HG02763 (cell line): ENCODE measurements at regions not wholly inside any gene's neighbourhood (a gene's known extent, or its start where the extent isn't known, plus 50 kb on each side); places are given as distances from the start of the nearest gene placed in this dataset.

ENCODE experiments used
- ATAC-seq: cut with Tn5 transposase; IDR thresholded peaks from one replicate; pipeline ENCODE4 v1.9.1; 2021; ENCODE audit warnings: mild to moderate bottlenecking, moderate library complexity; ENCODE audit not compliant: unreplicated experiment

DNA sequence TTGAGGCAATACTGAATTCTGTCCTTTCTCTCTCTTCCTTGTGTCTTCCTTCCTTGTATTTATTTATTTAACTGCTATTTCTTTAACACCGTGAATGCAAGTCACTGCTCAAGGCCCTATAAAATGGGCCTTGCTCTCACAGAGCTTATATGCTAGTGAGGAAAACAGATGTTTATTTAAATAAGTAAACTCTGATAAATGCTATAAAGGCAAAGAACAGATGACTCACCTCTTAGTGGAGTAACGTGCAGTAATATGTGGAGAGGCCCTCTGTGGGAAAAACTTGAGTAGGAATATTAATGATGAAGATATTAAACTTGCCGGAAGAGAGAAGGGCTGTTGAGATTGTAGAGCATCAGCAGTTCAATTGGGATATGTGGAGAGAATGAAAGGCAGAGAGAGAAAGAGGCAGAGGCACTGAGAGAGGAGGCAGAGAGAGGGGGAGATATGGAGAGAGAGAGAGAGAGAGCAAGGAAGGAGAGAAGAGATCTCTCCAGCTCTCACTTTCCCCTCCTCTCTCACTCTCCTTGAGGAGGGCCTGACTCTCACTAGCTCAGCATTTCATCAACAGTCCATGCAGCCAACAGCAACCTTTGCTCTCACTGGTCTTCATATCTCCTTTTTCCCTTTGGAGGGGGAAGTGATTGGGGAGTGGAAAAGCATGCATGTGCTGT lies 322.2 kb downstream of the LMX1A start:
- ATAC-seq = no peak

- no peak for ATAC-seq
Observed at GRCh38 chr1:165031001-165031400, 325.5 kb downstream of the LMX1A start.

GRCh38 chr1:165025805-165026204 lies 330.7 kb downstream of the LMX1A start:
- no peak for ATAC-seq

- no peak for ATAC-seq
Observed at GRCh38 chr1:165014753-165015152, 341.8 kb downstream of the LMX1A start.

DNA sequence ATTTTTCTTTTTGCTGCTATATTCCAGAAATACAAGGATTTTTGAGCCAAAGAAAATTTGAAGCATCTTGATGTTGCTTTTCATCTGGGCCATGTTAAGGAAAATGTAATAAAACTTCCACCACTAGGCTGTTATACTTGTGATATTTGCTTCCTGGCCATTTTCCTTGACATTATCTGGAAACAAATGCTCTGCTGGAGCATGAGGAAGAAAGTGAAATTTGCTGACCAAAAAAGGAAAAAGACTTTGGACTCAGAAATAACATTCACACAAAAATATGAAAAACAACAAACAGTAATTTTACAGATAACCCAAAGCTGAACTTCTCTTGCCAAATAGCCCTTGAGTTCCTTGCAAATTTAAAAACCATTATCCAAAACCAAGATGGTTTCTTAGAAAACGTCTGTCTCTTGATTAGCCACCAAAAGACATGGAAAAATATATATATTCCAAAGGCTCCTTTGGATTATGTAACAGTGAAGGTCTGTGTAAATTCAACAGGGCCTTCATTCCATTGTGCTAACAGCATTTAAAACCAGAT lies 344.5 kb downstream of the LMX1A start:
- no peak for ATAC-seq

GRCh38 chr1:165011186-165011585 lies 345.3 kb downstream of the LMX1A start:
- ATAC-seq = no peak

DNA sequence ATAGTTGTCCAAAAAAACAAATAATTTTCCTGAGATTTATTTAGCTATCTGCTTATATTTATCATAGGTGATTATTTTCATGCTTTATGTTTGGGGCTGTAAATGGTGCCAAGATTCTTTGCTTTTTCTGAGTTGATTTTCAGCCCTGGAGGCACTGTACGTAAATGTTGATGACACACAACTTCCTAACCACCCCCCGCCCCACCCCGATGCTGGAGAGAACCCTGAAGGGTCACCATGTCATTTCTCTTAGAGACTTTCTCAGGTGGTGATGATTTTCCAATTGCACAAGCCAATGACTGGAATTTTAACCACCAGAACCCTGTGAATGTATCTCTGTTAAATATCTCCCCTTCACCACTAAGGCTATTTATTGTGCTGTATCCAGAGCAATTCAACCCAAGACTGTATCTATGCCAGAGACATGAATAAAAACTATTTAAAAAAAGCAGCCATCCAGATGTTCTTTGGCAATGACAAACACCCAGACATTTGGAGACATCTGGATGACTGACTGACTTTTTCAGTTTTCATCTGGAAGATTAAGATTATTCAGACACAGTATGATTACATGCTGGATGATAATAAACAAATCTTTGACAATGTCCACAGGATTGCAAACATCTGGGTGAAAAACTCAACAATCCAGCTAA lies 346.0 kb downstream of the LMX1A start:
- ATAC-seq = no peak

GRCh38 chr1:165006831-165007230 lies 349.7 kb downstream of the LMX1A start:
- no peak for ATAC-seq

GRCh38 chr1:164999146-164999545 lies 357.4 kb downstream of the LMX1A start:
- ATAC-seq = no peak

DNA sequence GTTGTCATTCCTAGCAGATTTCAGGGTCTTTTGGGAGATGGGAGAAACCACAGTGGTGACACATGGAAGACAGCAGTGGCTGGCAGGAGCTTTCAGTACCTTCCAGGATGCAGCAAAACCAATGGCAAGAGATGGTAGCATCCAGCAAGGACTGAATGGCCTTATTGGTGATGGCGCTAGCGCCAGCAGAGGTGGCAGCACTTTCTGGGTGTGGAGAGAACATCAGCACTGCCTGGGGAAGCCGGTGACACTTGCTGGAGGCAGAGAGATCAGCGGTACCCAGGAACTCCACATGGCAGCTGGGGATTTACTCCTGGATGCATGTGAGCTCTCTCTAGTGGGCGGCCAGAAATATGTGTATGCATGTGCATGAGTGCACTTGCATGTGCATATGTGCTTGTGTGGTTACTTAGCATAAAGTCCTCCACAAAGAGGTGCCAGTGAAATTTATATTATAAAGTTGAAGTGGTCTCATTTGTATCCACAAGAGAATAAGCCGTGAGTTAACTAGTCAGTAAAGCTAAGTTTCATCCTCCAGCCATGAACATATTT lies 364.7 kb downstream of the LMX1A start:
- no peak for ATAC-seq

DNA sequence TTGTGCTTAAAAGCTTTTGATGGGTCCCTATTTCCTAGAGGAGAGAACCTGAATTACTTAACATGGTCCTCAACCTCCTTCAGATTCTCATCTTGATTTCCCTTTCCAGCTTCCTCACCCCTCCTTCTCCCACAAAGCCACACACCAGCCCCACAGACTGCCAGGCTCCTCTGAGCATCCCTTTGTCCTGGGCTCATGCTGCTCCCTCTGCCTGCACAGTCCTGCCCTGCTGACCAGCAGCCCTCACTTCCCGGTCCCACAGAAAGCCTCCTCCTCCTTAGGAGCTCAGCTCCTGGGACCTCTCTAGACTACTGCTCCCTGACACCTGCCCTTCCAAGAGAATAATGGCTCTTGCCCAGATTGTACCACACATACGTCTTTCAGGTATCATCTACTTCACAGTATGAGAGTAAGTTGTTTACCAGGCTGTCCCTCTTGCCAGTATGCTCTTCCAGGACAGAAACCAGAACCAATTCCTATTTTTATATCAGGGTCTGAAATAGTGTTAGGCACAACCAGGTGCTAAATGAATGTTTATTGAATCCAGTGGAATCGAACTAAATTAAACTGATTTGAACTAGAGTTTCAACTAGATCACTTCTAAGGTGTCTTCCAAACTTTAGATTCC lies 373.4 kb downstream of the LMX1A start:
- ATAC-seq = no peak

DNA sequence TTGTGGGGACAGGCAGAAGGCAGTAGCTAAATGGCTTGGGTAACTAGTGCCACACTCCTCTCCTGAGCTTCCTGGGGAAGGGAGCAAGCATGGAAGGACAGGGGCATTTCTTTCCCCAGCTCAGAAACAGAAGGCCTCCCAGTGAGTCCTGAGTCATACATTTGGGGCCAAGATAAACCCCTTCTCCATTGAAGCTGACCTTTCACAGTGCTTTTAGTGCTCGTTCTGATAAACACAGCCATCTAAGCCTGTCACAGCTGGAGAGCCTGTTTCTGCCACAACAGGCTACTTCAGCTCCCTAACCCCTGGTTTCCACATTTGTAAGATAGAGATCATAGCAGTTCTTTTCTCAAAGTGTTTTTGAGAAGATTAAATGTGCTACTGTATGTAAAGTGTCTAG lies 374.0 kb downstream of the LMX1A start:
- no peak for ATAC-seq

- ATAC-seq = no peak
Observed at GRCh38 chr1:164977561-164977960, 379.0 kb downstream of the LMX1A start.

GRCh38 chr1:164971921-164972415 lies 384.5 kb downstream of the LMX1A start:
- no peak for ATAC-seq

GRCh38 chr1:164971391-164971790 lies 385.1 kb downstream of the LMX1A start:
- ATAC-seq = no peak

DNA sequence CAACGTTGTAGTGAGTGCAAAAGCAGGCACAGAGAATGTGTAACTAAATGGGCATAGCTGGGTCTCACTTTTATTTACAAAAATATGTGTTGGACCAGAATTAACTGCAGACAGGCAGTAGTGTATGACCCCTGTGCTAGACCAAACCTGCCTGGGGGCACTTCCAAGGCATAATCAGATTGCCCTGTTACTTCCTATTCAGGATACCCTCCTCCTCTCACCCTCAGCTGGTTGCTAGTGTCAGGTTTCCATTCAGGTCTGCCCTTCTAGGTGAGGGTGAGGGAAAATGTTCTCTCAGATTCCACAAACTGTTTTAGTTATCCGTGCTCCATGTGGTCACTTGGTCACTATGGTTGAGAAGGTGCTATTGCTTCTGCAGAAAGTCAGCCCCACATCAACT lies 387.3 kb downstream of the LMX1A start:
- no peak for ATAC-seq

DNA sequence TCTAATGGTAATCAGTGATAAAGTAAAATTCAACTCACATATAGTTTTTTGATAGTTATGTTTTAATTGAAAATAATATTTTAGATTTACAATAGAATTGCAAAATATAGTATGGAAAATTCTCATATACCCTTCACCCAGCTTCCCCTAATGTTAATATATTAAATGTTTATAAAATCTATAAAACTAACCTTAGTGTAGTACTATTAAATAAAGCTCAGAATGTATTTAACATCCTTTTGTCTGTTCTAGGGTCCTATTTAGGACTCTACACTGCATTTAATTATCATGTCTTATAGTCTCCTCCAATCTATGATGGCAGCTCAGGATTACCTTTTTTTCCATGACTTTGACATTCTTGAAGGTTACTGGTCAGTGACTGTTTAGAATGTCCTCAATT lies 389.2 kb downstream of the LMX1A start:
- no peak for ATAC-seq

DNA sequence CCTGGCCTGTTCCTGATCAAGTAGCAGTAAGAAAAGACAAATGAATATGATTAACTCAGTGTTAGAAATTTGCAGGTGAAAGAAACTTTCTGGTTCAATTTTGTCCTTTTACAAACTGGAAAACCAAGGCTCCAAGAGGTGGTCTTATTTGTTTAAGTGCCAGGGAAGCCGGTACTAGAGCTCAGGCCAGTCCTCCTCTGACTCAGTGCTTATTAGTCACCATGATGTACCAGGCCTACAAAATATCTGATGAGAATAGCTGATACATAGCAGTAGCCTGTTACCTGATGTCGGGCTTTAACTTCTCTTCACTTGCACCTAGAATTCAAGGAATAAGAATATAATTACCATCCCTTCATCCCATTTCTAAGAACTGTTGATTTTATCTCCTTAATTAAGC lies 394.8 kb downstream of the LMX1A start:
- no peak for ATAC-seq

- ATAC-seq = no peak
Observed at GRCh38 chr1:164958982-164959768, 397.3 kb downstream of the LMX1A start.

DNA sequence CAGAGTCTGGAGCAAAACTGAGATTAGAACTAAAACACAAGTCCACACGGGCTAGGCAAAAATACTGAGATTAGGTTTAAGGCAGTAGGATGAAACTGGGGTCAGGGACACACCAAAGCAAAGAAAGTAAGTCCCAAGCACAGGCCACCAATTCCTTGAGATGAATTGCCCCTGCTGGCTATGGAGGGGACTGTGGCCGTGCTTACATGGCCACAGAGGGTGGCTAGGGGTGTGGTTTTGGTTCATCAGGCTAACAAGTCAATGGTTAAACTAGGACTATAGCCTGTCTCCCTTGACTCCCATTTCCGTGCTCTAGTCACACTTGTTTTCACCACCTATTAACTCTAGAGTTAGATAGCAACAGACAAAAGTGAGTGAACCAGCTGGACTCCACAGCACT lies 394.8 kb downstream of the PBX1 start:
- ATAC-seq = no peak

DNA sequence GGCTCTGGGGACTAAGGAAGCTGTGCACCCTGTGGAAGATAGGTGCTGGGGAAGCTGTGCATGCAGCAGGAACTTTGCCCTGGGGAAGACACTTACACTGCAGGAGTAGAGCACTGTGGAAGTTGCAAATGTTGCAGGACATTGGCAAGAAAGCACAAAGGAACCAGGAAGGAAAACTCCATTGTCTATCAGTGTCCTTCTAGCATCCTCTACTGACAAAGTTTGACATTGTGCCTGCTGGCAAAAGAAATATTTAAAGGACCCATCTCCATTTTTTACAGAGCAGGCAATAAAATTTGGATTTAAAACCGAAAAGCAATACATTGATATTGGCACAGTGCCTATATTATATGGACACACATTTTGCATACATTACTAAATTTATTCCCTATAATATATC lies 394.1 kb downstream of the PBX1 start:
- ATAC-seq = no peak
